Kasumi-1 (cell line): ENCODE measurements at regions not wholly inside any gene's neighbourhood (a gene's known extent, or its start where the extent isn't known, plus 50 kb on each side); places are given as distances from the start of the nearest gene placed in this dataset.

Experiments
- DNase-seq, 2 experiments: peaks; one replicate each; lab custom pipeline; 2025; lab: John Stamatoyannopoulos, UW

DNA sequence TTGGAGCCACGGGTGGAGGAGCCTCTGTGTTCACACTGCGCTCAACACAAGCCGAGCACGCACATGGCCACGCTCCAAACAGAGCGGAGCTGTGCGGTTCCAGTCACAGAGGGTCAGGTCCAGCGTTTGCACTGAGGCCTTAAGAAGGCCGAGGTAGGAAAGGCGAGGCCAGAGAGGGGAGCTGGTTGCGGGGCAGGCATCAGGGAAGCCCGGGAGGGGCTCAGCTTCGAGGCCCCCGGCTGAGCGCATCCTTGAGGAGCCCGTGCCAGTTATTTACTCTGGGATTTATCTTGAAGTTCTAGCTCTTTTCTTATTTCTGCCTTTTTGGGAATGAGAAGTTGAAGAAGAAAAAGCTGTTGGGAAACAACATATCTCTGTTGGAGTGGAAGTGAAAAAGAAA, 140.8 kb downstream of the IRX1 start:
- DNase-seq: no peak

DNA sequence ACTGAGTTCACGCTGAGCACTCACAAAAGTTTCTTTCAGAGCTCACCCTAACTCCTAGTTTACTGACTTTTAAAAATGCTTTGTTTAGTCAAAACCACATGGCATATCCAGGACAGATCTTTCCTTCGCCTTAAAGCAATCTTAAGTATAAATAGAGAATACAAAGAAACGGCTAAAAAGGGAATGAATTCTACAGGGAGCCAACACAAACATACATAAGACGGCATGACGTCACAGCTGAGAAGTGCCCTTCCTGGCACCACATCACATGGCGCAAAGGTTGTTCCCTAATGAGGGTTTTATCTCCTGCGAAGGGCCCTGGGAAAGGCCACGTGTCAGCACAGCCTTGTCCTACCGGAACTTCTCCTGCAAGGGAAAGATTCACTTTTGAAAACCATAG, 141.3 kb downstream of the IRX1 start:
- DNase-seq: no peak

DNA sequence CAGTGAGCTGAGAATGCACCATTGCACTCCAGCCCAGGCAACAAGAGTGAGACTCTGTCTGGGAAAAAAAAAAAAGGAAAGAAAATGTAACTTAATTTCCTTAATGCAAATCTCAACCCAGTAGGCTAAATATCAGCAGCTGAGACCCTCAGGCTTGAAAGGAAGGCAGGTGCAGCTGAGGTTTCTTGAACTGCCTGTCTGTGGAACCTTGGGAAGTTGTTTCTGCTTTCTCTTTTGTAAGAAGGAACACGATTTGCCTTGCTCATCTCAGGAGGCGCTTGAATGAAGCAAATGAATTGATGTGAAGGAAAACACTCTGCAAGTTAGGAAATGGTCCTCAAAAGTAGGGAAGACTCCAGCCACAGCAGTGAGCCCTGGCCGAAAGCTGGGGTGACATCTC, 143.3 kb downstream of the IRX1 start:
- DNase-seq: no peak

- no peak for DNase-seq
Measured at GRCh38 chr5:3740546-3741373, 145.1 kb downstream of the IRX1 start.

DNA sequence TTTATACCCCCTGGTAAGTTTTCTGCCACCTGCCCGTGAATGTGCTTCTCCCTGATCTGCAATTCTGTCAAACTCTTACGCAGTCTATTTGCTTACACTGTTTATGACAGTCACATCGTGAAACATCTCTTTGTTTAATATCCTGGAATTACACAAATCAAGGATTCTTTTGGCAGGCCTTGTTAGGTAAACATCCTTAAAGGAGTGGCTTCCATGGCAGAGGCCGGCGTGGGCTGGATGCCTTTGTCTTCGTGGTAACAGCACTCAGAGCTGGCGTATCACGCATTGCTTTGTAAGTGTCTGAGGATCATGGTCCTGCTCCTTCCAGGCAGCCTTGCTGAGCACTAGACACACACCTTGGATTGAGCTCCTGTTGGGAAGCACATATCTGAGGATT, 145.7 kb downstream of the IRX1 start:
- DNase-seq: no peak

DNA sequence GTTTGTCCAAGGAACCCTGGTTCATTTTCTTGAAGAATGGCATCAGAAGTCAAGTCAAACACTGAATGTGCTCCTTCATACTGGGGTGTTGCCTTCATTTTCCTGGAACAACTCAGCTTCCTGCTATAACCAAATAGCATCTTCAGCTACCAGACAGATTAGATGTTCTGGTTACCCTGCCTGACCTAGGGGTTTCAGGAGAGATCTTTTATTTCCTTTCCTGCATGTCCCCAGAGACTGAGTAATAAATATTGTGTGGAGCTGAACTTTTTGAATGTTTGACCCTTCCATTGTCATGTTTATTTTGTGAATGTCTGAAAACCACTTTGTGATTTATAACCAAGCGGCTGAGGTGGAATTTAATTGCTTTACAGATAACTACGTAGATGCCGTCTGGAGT, 147.1 kb downstream of the IRX1 start:
- DNase-seq: no peak

DNA sequence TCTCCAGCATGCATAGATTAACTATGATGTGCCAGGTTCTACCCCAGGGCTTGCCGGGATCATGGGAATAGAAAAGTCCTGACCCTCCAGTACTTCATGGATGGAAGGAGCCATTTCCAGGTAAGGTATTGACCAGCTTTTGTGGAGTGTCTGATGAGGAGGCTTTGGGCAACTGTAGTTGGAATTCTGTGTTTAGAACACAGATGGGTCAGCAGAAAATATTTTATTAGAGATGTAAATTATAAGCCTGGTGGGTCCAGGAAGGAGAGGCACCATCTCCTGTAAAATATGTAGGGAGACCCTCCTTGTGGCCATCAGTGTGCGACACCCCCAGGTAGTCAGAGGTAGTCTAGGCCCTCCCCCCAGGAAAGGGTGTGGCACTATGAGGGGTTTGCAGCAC, 156.2 kb downstream of the IRX1 start:
- no peak for DNase-seq

- DNase-seq: no peak
Measured at GRCh38 chr5:3778000-3778550, 182.4 kb downstream of the IRX1 start.

GRCh38 chr5:3778945-3779344, 183.3 kb downstream of the IRX1 start:
- DNase-seq: no peak

GRCh38 chr5:3780278-3780677, 184.6 kb downstream of the IRX1 start:
- DNase-seq: no peak

DNA sequence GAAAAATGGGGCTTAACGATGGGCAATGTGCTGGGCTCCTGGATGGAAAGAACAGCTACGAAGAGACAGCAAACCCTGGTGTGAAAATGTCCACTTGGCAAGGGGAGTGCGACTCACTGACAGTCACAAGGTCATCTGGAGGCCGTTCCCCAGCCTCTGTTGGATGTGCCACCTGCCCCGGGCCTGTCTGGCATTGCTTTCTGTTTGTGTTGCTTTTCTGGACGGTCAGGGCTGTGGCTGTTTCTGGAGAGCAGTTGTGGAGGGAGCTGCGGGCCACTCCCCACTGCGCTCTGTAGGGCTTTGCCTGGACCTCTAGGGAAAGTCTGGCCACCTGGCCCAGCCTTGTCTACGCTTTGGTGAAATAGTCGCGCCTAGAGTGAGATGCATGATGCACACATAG, 185.3 kb downstream of the IRX1 start:
- no peak for DNase-seq

- DNase-seq: no peak
Measured at GRCh38 chr5:3784854-3785253, 189.2 kb downstream of the IRX1 start.

DNA sequence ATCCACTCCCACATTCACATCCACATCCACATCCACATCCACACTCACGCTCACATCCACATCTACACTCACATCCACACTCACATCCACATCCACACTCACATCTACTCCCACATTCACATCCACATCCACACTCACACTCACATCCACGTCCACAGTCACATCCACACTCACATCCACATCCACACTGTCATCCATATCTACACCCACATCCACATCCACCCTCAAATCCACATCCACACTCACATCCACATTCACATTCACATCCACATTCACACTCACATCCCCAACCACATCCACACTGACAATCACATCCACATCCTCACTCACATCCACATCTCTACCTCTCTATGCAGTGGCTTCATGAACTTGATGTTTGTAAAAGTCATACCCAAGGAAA, 190.5 kb downstream of the IRX1 start:
- DNase-seq: no peak

DNA sequence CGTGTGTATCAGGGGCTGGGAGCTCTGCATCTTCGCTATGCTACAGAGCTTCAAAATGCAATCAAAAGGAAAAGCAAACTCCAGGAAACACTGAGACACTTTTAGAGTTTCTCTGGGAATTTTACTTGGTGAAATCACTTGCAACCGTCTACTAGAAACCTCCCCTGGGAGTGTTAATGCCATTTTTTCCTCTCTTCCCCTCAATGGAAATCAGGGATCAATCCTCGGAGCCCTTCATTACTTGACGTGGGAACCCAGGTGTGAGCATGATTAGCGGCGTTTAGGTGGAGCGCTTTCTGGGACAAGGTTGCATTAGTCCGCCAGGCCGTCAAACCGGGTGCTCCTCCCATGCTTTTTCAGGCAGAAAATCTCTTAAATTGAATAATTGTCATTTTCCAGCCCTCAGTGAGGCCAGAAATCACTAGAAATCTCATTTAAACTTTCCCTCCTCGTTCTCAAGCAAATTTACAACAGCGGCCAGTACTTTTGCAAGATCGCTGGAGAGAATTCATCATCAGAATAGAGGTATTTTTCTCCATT, 191.3 kb downstream of the IRX1 start:
- DNase-seq: no peak

DNA sequence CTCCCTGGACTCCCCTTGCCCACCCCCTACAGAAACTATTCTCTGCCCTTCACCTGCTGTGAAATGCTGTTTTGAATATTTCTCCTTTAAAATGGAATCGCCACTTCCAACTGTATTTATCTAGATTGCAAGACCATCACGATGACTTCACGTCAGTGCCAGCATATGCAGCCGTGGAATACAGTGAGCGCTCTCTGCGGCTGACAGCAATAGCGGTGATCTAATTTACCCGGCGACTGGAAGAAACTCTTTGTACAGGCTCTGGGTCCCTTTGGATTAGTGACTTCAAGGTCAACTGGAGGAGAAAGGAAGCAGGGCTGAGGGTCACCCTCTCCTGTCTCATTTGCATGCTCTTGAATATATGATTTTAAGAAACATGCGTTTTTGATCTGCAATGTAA, 192.0 kb downstream of the IRX1 start:
- DNase-seq: no peak

- DNase-seq: no peak
Measured at GRCh38 chr5:3789519-3790193, 194.0 kb downstream of the IRX1 start.

DNA sequence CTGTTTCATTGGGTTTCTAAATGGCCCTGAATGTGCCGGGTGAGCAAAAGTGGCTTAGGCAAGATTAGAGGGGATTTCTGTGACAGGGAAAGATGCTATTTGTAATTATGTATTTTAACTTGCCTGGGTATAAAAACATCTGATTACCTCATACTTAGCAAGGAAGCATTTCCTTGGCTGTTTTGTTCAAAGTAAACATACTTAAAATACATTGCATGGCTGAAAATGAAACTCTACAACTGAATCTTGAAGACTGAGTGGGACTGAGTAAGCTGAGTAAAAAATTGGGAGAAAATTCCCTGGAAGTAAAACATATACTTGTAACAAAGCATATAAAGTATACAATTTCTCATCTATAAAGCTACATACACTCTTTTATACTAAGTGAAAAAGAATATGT, 197.5 kb downstream of the IRX1 start:
- DNase-seq: no peak

GRCh38 chr5:3794611-3795010, 199.0 kb downstream of the IRX1 start:
- DNase-seq: no peak

- no peak for DNase-seq
Measured at GRCh38 chr5:3796736-3797135, 201.1 kb downstream of the IRX1 start.

DNA sequence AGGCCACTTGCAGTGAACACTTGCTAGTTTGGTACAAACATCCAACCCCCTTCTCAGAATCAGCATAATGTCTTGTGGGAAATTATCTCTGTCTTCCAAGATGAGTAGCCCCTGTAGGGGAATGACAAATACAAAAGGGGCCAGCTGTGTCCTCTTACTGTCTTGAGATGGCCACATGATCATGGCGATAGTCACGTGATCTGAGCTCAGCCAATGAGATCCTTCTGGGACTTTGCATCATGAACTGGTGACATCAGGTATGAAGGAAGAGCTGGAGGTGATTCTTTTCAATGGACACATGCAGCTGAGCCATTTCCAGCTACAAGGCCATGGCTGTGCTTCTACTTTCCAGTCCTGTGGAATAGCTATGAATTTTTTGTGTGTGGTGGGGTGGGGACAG, 206.3 kb downstream of the IRX1 start:
- no peak for DNase-seq

DNA sequence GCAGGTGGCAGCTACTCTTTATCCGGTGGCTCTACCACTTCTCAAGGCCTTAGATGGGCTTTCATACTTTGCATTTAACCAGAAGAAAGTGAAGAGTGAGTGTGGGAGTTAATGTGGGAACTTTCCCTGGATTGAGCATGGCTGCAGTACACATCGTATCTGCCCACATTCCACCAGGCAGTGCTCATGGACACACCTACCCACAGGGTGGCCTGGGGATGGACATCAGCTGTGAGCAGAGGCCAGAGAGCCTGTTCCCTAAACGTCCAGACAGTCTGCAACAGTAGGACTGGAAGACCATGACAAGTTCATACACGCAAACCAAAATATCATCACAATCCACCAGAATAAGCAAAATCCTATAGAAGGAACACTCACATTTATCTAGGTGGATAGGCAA, 213.8 kb downstream of the IRX1 start:
- no peak for DNase-seq

DNA sequence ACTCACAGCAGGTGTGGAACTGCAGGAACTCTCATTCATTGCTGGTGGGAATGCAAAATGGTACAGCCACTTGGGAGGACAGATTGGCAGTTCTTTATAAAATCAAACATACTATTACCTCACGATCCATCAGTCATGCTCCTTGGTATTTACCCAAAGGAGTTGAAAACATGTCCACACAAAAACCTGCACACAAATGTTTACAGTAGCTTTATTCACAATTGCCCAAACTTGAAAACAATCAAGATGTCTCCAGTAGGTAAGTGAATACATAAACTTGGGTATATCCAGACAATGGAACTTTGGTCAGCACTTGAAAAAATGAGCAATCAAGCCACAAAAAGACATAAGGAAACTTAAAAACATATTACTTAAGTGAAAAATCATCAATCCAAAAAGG, 215.5 kb downstream of the IRX1 start:
- DNase-seq: no peak

DNA sequence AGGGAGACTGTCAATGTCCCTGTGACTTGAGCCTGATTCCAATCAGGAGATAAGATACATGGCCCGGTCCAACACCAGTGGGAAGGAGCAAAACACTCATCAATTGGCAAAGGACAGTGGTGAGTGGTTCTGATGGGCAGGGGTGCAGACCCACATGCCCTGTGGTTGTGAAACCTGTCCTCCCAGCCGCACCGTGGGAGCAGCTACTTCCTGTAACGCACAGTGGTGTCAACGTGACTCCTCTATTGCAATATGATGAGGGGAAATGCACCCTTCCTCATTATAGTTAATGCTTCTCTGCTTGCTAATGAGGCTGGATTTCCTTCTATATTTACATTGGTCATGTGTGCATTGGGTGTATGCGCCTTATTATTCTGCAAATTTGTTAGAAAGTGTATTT, 223.0 kb downstream of the IRX1 start:
- DNase-seq: no peak
